ENCODE measurements at regions not wholly inside any gene's neighbourhood (a gene's known extent, or its start where the extent isn't known, plus 50 kb on each side); places are given as distances from the start of the nearest gene placed in this dataset.

- no peak for TF ChIP-seq CTCF (IDR thresholded peaks at IDR 0.05)
- no peaks in the 10 kb centered on the region for H3K27me3 ChIP-seq (ENCODE audit: insufficient read depth in 3 of 3, low read length in 2 of 3)
- peak overlapping the region; percentile 16 for H3K4me3 ChIP-seq
- ATAC-seq (peak in 1 of 4 donors; percentile 41), DNase-seq (no peak)
- no peaks in the 10 kb centered on the region for H3K9me3 ChIP-seq
- 30 to 43% (median 33%) methylated on average over 12 of the region's 12 CpGs for WGBS, 3 donors
- peaks cover 10% of the 10 kb centered on the region for H3K4me1 ChIP-seq
- no peaks in the 10 kb centered on the region for H3K36me3 ChIP-seq (ENCODE audit: insufficient read depth in 1 of 2, low read depth in 1 of 2)
- intact Hi-C loops (cut with DNase I) = no loop called here
- no peak overlapping the region for H3K27ac ChIP-seq
These were observed 318.8 kb downstream of the PIK3R1 start for GRCh38 chr5:68534131-68534940.

GRCh38 chr5:68534956-68535520, 319.5 kb downstream of the PIK3R1 start:
- Histone ChIP-seq H3K27me3 (ENCODE audit: insufficient read depth in 3 of 3, low read length in 2 of 3) (no peaks in the 10 kb centered on the region), H3K9me3 (no peaks in the 10 kb centered on the region), H3K36me3 (ENCODE audit: insufficient read depth in 1 of 2, low read depth in 1 of 2) (no peaks in the 10 kb centered on the region), H3K4me3 (peak overlapping the region; percentile 16), H3K4me1 (peaks cover 10% of the 10 kb centered on the region), H3K27ac (no peak overlapping the region)
- WGBS, 3 donors = 59 to 78% (median 61%) methylated on average over 8 of the region's 8 CpGs
- intact Hi-C loops (cut with DNase I) = no loop called here
- DNase-seq = no peak
- no peak for TF ChIP-seq CTCF (IDR thresholded peaks at IDR 0.05)
- no peak for ATAC-seq

GRCh38 chr5:68538814-68539420, 323.4 kb downstream of the PIK3R1 start:
- no peak for TF ChIP-seq CTCF (IDR thresholded peaks at IDR 0.05)
- no peak overlapping the region for H3K4me3 ChIP-seq
- H3K27ac ChIP-seq = no peak overlapping the region
- peaks cover 7% of the 10 kb centered on the region for H3K4me1 ChIP-seq
- H3K36me3 ChIP-seq (ENCODE audit: insufficient read depth in 1 of 2, low read depth in 1 of 2) = no peaks in the 10 kb centered on the region
- DNase-seq (no peak), ATAC-seq (no peak)
- WGBS, 3 donors = 79 to 94% (median 92%) methylated on average over 6 of the region's 6 CpGs
- intact Hi-C loops (cut with DNase I) = no loop called here
- H3K9me3 ChIP-seq = no peaks in the 10 kb centered on the region
- no peaks in the 10 kb centered on the region for H3K27me3 ChIP-seq (ENCODE audit: insufficient read depth in 3 of 3, low read length in 2 of 3)

- no peaks in the 10 kb centered on the region for H3K36me3 ChIP-seq (ENCODE audit: insufficient read depth in 1 of 2, low read depth in 1 of 2)
- no peaks in the 10 kb centered on the region for H3K4me1 ChIP-seq
- DNase-seq (no peak), ATAC-seq (no peak)
- no peak overlapping the region for H3K4me3 ChIP-seq
- no peak for TF ChIP-seq CTCF (IDR thresholded peaks at IDR 0.05)
- intact Hi-C loops (cut with DNase I) = no loop called here
- no peaks in the 10 kb centered on the region for H3K9me3 ChIP-seq
- 88 to 93% (median 90%) methylated on average over 9 of the region's 9 CpGs for WGBS, 3 donors
- H3K27me3 ChIP-seq (ENCODE audit: insufficient read depth in 3 of 3, low read length in 2 of 3) = no peaks in the 10 kb centered on the region
- H3K27ac ChIP-seq = no peak overlapping the region
These were observed 325.4 kb downstream of the PIK3R1 start for GRCh38 chr5:68540798-68541590.
